HG03025 (cell line): ENCODE measurements at regions not wholly inside any gene's neighbourhood (a gene's known extent, or its start where the extent isn't known, plus 50 kb on each side); places are given as distances from the start of the nearest gene placed in this dataset.

Source experiments
- ATAC-seq: cut with Tn5 transposase; IDR thresholded peaks from one replicate; pipeline ENCODE4 v1.9.1; 2021; ENCODE audit warnings: mild to moderate bottlenecking, moderate library complexity; ENCODE audit not compliant: unreplicated experiment, low FRiP score

GRCh38 chr13:34478376-34478775, 463.7 kb upstream of the NBEA start:
- no peak for ATAC-seq

DNA sequence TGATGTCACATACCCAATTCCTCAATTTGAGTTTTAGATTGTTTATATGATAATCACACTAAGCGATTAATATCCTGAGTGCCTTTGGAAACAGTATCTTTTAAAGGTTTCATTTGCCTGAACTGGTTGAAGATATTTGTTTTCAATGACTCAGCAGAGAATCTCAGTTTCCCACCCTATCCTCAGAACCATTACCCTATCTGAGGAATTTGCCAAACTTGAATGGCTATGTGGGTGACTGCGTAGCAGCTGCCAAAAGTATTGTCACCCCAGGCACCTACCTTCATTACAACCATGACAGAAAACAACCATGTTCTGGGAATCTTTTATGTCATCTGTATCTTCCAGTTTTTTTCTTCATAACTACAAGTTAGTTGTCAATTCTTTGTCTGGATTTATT, 440.1 kb upstream of the NBEA start:
- no peak for ATAC-seq

DNA sequence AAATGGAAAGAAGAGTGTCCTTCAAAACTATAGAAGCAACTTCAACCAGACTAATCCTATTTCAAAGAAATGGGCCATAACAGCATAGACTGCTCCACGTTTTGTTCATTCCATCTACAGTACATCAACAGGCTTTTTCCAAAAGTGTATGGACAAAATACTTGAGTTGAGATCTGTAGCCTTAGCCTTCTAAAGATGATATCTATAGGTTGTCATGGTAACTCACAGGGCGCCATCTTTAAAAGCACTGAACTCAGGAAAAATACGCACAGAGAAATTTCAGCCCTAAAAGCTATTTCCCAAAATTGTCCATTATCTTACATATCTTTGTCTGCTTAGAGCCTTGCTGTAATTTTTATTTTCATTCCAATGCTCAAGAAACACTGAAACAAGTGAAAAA, 439.4 kb upstream of the NBEA start:
- no peak for ATAC-seq

DNA sequence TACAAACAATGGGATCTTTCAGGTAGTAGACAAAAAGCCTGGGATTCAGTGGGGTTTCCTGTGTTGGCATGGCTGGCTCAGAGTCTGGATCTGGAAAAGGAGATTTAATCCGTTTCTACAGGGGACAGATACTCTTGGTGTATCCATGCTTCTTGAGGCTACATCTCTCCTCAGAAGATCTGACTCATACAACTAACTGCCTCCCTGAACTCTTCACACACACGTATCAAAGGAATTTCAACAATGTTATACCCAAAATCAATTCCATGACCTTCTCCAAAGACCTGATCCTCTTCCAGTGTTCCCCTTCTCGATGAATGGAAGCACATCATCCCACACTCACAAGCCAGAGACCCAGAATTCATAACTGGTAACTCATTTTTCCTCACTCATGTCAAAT, 435.3 kb upstream of the NBEA start:
- no peak for ATAC-seq

DNA sequence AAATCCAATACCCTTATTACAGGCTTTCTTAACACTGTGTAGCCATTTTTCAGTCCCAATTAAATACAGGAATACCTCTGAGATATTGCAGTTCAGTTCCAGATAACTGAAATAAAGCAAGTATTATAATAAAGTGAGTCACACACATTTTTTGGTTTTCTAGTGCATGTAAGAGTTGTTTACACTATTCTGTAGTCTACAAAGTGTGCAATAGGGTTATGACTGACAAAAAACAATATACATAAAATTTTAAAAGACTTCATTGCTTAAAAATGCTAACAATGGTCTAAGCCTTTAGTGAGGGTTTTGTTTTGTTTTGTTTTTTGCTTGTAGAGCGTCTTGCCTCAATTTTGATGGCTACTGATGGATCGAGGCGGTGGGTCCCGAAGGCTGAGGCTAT, 434.4 kb upstream of the NBEA start:
- ATAC-seq: no peak

DNA sequence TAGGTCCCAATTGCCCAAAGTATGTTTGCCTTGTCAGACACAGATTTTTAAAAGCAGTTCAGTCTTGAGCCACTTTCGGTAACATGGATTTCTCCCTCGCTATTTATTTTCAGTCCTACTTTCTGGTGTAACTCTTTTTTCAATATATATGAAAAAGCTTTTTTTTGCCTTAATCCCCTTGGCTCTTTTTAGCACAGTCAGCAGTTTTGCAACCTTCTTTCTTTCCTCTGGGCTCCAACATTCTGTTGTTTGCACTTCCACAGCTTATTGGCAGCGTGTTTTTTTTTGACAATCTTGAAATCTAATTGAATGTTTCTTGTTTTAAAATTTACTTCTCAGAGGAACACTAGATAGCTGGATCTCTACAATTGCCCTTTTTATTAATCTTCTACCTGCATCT, 429.3 kb upstream of the NBEA start:
- no peak for ATAC-seq

- no peak for ATAC-seq
These were observed 428.5 kb upstream of the NBEA start for GRCh38 chr13:34513526-34513925.

GRCh38 chr13:34515201-34515600, 426.9 kb upstream of the NBEA start:
- no peak for ATAC-seq

GRCh38 chr13:34521171-34521570, 420.9 kb upstream of the NBEA start:
- ATAC-seq: no peak

- no peak for ATAC-seq
These were observed 419.3 kb upstream of the NBEA start for GRCh38 chr13:34522808-34523207.

GRCh38 chr13:34523406-34523805, 418.7 kb upstream of the NBEA start:
- ATAC-seq: no peak

DNA sequence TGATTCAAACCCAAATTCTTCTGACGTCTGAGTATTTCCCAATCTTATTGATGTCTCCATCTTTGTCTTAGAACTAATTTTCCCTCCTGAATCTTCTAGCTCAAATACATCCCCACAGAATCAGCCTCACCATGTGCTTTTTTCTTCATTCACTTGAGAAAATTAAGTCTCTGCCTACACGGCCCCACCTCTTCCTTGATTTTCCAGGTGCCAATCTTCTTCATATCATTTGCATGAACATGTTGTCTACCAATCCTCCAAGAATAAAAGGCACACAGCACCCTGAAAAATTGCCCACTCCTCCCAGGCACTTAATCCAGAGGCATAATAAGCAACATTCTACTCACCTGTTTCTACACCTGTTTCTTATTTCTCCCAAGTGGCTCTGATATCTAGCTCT, 408.1 kb upstream of the NBEA start:
- no peak for ATAC-seq

- ATAC-seq: no peak
These were observed 399.7 kb upstream of the NBEA start for GRCh38 chr13:34542321-34542720.

GRCh38 chr13:34543836-34544235, 398.2 kb upstream of the NBEA start:
- no peak for ATAC-seq

DNA sequence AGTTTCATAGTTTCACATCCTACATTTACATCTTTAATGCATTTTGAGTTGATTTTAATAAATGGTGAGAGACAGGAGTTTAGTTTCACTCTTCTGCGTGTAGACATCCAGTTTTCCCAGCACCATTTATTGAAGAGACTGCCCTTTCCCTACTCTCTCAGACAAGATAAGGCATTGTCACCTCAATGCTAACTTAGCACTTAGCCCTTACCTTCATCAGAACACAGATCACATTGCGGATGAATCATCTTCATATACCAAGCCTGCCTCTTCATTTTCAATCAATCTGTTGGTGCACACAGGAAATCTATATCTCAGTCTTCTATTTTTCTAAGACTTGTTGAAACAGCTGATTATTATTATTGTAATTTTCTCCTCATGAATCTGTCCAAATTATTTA, 396.6 kb upstream of the NBEA start:
- ATAC-seq: no peak

GRCh38 chr13:34546344-34547250, 395.5 kb upstream of the NBEA start:
- ATAC-seq: no peak

- ATAC-seq: no peak
These were observed 394.1 kb upstream of the NBEA start for GRCh38 chr13:34547929-34548328.

DNA sequence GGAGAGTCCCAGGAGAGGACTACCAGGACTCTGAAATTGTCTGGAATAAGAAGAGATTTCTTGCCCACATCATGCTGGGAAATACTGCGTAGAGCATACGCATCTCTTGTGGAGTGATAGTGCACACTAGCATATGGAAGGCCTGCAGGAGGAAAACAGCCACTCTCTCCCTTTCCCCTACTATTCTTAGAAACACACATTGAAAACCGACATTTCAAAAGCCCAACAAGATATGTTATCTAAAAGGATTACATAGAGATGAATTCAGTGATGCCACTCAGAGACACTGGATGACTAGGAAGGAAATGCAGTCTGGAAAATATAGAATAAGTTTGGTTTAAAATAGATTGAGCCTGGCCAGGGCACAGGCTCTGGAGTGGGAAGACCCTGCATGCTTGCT, 388.7 kb upstream of the NBEA start:
- ATAC-seq: no peak

DNA sequence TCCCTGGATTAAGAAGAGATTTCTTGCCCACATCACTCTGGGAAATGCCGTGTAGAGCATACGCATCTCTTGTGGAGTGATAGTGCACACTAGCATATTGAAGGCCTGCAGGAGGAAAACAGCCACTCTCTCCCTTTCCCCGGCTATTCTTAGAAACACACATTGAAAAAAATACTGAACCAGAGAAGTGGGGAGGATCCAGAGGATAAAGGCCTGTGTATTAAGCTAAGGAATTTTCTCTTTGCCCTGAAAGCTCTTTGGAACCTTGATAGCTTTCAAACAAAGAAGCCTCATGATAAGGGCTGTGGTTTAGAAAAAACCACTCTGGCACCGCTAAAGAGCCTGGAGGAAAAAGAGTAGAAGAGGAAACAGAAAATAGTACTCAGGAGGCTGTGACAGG, 386.1 kb upstream of the NBEA start:
- ATAC-seq: no peak

- no peak for ATAC-seq
These were observed 381.0 kb upstream of the NBEA start for GRCh38 chr13:34561033-34561432.

GRCh38 chr13:34567597-34567996, 374.5 kb upstream of the NBEA start:
- no peak for ATAC-seq

DNA sequence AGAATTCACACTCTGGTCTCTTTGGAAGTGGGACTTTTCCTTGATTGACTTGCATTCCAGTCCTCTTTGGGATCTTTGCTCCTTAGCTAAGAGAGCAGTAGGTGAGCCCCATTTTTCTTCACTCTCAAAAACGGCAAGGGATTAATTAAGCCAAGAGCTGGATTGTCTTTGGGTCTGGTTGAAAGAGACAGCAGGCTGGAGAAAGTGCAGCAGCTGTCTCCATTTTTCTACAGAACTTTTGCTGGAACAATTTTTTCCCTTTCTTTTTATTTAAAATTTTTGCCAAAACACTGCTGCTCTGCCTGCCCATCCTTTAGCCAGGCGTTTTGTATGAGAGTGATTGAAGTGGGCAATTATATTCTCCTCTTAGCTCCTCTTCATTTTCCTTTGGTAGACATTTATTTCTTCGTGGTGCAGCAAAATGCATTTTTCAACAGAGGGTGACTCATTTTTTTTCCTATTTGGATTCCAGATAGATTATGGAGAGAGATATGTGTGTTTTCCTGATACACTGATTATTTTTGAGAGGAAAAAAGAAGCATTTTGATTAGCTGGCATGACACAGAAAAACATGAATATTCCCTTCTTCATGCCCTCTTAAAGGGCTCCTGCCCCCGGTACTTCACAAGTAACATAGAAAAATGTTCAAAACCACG, 371.2 kb upstream of the NBEA start:
- ATAC-seq: no peak
